ENCODE measurements at regions not wholly inside any gene's neighbourhood (a gene's known extent, or its start where the extent isn't known, plus 50 kb on each side); places are given as distances from the start of the nearest gene placed in this dataset.

DNA sequence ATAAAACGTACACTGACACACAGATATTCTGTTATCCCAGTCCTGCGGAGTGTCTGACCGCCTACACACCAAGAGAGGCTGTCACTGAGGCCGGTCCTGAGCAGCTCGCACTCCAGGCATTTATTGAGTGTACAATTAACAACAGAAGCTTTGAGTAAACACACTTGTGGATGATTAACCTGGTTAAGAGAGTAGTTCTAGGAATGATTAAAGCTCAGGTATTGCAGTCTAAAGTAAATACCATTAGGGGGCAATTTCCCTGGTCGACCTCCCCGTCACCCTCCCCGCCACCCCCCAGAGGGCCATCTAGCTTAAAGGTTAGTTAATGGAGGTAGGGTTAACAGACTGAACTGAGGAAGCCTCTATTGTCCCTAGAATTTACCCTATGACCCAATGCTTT is 1278.5 kb downstream of the NSUN3 start:
- no peak for DNase-seq (ENCODE audit: low spot score)
- no peak for TF ChIP-seq ZNF671 (CRISPR knock-in tag; IDR thresholded peaks at IDR 0.05)
- no peak for TF ChIP-seq ZNF232 (CRISPR knock-in tag; IDR thresholded peaks at IDR 0.05)
- no peak for TF ChIP-seq SOX15 (CRISPR knock-in tag; IDR thresholded peaks at IDR 0.05)
- TF ChIP-seq, protein P1, sequence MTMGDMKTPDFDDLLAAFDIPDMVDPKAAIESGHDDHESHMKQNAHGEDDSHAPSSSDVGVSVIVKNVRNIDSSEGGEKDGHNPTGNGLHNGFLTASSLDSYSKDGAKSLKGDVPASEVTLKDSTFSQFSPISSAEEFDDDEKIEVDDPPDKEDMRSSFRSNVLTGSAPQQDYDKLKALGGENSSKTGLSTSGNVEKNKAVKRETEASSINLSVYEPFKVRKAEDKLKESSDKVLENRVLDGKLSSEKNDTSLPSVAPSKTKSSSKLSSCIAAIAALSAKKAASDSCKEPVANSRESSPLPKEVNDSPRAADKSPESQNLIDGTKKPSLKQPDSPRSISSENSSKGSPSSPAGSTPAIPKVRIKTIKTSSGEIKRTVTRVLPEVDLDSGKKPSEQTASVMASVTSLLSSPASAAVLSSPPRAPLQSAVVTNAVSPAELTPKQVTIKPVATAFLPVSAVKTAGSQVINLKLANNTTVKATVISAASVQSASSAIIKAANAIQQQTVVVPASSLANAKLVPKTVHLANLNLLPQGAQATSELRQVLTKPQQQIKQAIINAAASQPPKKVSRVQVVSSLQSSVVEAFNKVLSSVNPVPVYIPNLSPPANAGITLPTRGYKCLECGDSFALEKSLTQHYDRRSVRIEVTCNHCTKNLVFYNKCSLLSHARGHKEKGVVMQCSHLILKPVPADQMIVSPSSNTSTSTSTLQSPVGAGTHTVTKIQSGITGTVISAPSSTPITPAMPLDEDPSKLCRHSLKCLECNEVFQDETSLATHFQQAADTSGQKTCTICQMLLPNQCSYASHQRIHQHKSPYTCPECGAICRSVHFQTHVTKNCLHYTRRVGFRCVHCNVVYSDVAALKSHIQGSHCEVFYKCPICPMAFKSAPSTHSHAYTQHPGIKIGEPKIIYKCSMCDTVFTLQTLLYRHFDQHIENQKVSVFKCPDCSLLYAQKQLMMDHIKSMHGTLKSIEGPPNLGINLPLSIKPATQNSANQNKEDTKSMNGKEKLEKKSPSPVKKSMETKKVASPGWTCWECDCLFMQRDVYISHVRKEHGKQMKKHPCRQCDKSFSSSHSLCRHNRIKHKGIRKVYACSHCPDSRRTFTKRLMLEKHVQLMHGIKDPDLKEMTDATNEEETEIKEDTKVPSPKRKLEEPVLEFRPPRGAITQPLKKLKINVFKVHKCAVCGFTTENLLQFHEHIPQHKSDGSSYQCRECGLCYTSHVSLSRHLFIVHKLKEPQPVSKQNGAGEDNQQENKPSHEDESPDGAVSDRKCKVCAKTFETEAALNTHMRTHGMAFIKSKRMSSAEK (CRISPR knock-in tag; IDR thresholded peaks at IDR 0.05; ENCODE audit: borderline replicate concordance), result no peak
- TF ChIP-seq, protein P2, sequence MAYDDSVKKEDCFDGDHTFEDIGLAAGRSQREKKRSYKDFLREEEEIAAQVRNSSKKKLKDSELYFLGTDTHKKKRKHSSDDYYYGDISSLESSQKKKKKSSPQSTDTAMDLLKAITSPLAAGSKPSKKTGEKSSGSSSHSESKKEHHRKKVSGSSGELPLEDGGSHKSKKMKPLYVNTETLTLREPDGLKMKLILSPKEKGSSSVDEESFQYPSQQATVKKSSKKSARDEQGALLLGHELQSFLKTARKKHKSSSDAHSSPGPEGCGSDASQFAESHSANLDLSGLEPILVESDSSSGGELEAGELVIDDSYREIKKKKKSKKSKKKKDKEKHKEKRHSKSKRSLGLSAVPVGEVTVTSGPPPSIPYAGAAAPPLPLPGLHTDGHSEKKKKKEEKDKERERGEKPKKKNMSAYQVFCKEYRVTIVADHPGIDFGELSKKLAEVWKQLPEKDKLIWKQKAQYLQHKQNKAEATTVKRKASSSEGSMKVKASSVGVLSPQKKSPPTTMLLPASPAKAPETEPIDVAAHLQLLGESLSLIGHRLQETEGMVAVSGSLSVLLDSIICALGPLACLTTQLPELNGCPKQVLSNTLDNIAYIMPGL (CRISPR knock-in tag; IDR thresholded peaks at IDR 0.05), result no peak
- TF ChIP-seq, protein P3, sequence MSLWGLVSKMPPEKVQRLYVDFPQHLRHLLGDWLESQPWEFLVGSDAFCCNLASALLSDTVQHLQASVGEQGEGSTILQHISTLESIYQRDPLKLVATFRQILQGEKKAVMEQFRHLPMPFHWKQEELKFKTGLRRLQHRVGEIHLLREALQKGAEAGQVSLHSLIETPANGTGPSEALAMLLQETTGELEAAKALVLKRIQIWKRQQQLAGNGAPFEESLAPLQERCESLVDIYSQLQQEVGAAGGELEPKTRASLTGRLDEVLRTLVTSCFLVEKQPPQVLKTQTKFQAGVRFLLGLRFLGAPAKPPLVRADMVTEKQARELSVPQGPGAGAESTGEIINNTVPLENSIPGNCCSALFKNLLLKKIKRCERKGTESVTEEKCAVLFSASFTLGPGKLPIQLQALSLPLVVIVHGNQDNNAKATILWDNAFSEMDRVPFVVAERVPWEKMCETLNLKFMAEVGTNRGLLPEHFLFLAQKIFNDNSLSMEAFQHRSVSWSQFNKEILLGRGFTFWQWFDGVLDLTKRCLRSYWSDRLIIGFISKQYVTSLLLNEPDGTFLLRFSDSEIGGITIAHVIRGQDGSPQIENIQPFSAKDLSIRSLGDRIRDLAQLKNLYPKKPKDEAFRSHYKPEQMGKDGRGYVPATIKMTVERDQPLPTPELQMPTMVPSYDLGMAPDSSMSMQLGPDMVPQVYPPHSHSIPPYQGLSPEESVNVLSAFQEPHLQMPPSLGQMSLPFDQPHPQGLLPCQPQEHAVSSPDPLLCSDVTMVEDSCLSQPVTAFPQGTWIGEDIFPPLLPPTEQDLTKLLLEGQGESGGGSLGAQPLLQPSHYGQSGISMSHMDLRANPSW (CRISPR knock-in tag; conservative IDR thresholded peaks at IDR 0.05; ENCODE audit: low read depth), result no peak
- no peak for TF ChIP-seq NFATC4 (CRISPR knock-in tag; IDR thresholded peaks at IDR 0.05)
- no peak for TF ChIP-seq JUN (CRISPR knock-in tag; IDR thresholded peaks at IDR 0.05)
- no peak for TF ChIP-seq FOXP1 (CRISPR knock-in tag; IDR thresholded peaks at IDR 0.05; ENCODE audit: borderline replicate concordance)
- no peak for TF ChIP-seq TCF7 (CRISPR knock-in tag; IDR thresholded peaks at IDR 0.05; ENCODE audit: low read depth)
- TF ChIP-seq FOXK1 (CRISPR knock-in tag; IDR thresholded peaks at IDR 0.05), result no peak
- TF ChIP-seq, protein P4, sequence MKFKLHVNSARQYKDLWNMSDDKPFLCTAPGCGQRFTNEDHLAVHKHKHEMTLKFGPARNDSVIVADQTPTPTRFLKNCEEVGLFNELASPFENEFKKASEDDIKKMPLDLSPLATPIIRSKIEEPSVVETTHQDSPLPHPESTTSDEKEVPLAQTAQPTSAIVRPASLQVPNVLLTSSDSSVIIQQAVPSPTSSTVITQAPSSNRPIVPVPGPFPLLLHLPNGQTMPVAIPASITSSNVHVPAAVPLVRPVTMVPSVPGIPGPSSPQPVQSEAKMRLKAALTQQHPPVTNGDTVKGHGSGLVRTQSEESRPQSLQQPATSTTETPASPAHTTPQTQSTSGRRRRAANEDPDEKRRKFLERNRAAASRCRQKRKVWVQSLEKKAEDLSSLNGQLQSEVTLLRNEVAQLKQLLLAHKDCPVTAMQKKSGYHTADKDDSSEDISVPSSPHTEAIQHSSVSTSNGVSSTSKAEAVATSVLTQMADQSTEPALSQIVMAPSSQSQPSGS (CRISPR knock-in tag; IDR thresholded peaks at IDR 0.05; ENCODE audit: borderline replicate concordance, low read depth), result no peak
- no peak for TF ChIP-seq ESRRA (CRISPR knock-in tag; IDR thresholded peaks at IDR 0.05; ENCODE audit: borderline replicate concordance)
- TF ChIP-seq NR1H2 (CRISPR knock-in tag; IDR thresholded peaks at IDR 0.05), result no peak
- peaks cover 4% of the 10 kb centered on the region; the same call in 1 of the 2 replicates for H3K9me3 Mint-ChIP-seq
- ATAC-seq, result no peak
- POLR2A ChIA-PET, result no interaction called here
- H3K36me3 Mint-ChIP-seq, result 0 out of 2 replicates have a peak, but pooled peaks cover 3% of the 10 kb centered on the region
- no peak overlapping the region for H3K27ac Mint-ChIP-seq
- no peaks in the 10 kb centered on the region for H3K27me3 Mint-ChIP-seq (ENCODE audit: low read depth)
- no peak overlapping the region for H3K4me3 Mint-ChIP-seq
- CTCF ChIA-PET, result no interaction called here
- peaks cover 27% of the 10 kb centered on the region for H3K4me1 Mint-ChIP-seq

DNA sequence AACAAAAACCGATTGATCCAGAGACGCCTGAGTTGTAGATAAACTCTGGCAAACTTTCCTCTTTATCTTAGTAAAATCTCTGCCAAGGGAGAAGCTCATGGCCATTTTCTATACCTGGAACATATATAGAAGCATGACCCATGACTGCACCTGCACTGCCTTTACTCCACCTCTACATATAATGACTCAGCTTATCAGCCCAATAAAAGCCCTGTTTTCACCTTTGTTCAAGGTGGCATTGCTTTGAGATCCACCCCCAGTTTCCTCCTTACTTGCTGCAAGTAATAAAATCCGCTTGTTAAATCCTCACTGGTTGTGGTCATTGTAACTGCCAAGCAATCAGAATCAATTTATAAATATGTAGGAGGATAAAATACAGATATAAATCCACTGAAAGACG is 1280.4 kb downstream of the NSUN3 start:
- ATAC-seq, result peak; percentile 36; the same call in 1 of the 2 replicates
- POLR2A ChIA-PET, result no interaction called here
- no peak for TF ChIP-seq TEAD1 (CRISPR knock-in tag; IDR thresholded peaks at IDR 0.05)
- no peak for TF ChIP-seq ZNF317 (CRISPR knock-in tag; IDR thresholded peaks at IDR 0.05; ENCODE audit: borderline replicate concordance, low read depth)
- no peak for TF ChIP-seq TP53 (CRISPR knock-in tag; IDR thresholded peaks at IDR 0.05)
- TF ChIP-seq, protein P5, sequence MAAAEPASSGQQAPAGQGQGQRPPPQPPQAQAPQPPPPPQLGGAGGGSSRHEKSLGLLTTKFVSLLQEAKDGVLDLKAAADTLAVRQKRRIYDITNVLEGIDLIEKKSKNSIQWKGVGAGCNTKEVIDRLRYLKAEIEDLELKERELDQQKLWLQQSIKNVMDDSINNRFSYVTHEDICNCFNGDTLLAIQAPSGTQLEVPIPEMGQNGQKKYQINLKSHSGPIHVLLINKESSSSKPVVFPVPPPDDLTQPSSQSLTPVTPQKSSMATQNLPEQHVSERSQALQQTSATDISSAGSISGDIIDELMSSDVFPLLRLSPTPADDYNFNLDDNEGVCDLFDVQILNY (CRISPR knock-in tag; IDR thresholded peaks at IDR 0.05), result no peak
- TF ChIP-seq, protein P6, sequence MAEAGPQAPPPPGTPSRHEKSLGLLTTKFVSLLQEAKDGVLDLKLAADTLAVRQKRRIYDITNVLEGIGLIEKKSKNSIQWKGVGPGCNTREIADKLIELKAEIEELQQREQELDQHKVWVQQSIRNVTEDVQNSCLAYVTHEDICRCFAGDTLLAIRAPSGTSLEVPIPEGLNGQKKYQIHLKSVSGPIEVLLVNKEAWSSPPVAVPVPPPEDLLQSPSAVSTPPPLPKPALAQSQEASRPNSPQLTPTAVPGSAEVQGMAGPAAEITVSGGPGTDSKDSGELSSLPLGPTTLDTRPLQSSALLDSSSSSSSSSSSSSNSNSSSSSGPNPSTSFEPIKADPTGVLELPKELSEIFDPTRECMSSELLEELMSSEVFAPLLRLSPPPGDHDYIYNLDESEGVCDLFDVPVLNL (CRISPR knock-in tag; IDR thresholded peaks at IDR 0.05; ENCODE audit: borderline replicate concordance, low read depth), result no peak
- TF ChIP-seq OVOL2 (CRISPR knock-in tag; IDR thresholded peaks at IDR 0.05; ENCODE audit: borderline replicate concordance), result no peak
- TF ChIP-seq, protein P7, sequence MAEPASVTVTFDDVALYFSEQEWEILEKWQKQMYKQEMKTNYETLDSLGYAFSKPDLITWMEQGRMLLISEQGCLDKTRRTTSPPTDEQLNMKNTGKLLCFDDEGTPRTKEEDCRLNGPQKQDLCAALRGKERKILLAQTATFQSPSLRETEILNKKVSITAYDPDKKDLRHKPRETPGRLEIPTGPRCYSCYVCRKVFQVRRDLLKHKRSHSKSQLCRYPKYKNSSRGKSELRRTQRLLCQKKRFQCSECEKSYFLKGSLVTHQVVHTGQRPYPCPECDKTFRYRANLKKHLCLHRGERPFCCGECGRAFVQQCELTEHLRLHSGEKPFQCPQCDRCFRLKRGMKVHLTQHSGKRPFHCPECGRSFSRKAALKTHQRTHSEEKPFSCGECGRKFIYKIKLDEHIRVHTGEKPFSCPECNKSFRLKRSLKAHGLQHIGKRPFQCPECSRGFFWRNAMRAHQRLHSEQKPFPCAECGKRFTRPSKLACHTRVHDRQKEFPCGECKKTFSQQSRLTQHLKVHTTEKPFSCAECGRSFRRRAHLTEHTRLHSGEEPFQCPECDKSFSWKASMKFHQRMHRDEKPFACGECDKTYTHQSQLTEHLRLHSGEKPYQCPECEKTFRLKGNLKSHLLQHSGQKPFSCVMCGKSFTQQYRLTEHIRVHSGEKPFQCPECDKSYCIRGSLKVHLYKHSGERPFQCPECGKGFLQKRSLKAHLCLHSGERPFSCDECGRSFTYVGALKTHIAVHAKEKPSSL (CRISPR knock-in tag; conservative IDR thresholded peaks at IDR 0.05), result no peak

More for the DNA sequence above, 1280.4 kb downstream of the NSUN3 start:
- DNase-seq (ENCODE audit: low spot score), result no peak
- Mint-ChIP-seq H3K36me3 (peaks cover 9% of the 10 kb centered on the region), H3K9me3 (peaks cover 8% of the 10 kb centered on the region), H3K27ac (peak overlapping the region; percentile 69), H3K4me3 (peak overlapping the region; percentile 8; the same call in 1 of the 2 replicates), H3K4me1 (peaks cover 36% of the 10 kb centered on the region), H3K27me3 (ENCODE audit: low read depth) (no peaks in the 10 kb centered on the region)
- CTCF ChIA-PET, result no interaction called here

Data from WTC11 (cell line).